ENCODE measurements at regions not wholly inside any gene's neighbourhood (a gene's known extent, or its start where the extent isn't known, plus 50 kb on each side); places are given as distances from the start of the nearest gene placed in this dataset.

DNA sequence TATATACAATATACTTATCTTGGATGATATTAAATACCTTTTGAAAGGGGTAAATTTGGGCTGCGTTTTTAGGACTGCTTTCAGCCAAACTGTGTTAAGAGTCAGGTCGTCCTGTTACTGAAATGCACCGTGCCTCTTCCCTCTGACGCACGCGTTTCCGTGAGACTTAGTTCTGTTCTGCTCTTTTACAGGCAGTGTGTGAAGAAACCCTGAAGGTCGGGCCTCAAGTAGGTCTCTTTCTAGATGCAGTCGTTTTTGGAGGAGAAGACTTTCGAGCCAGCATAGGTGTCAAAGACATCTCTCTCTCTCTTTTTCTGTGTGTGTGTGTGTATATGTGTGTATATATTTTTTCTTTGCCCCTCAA, 107.0 kb downstream of the ZIC5 start:
- TF ChIP-seq, protein P1, sequence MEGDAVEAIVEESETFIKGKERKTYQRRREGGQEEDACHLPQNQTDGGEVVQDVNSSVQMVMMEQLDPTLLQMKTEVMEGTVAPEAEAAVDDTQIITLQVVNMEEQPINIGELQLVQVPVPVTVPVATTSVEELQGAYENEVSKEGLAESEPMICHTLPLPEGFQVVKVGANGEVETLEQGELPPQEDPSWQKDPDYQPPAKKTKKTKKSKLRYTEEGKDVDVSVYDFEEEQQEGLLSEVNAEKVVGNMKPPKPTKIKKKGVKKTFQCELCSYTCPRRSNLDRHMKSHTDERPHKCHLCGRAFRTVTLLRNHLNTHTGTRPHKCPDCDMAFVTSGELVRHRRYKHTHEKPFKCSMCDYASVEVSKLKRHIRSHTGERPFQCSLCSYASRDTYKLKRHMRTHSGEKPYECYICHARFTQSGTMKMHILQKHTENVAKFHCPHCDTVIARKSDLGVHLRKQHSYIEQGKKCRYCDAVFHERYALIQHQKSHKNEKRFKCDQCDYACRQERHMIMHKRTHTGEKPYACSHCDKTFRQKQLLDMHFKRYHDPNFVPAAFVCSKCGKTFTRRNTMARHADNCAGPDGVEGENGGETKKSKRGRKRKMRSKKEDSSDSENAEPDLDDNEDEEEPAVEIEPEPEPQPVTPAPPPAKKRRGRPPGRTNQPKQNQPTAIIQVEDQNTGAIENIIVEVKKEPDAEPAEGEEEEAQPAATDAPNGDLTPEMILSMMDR (IDR thresholded peaks at IDR 0.05; ENCODE audit: low read depth, low read length): no peak
- no peak for TF ChIP-seq EZH2phosphoT487 (IDR thresholded peaks at IDR 0.05; ENCODE audit: low read depth)
